IMR-90 (cell line): ENCODE measurements at regions not wholly inside any gene's neighbourhood (a gene's known extent, or its start where the extent isn't known, plus 50 kb on each side); places are given as distances from the start of the nearest gene placed in this dataset.

Experiments
- ATAC-seq: fragments of 200-7000 bp; cut with Tn5 transposase; 2 replicates; pipeline ENCODE4 v1.9.1; 2020; ENCODE audit warnings: low read depth, mild to moderate bottlenecking, moderate library complexity
- BruUV-seq: library from RNA; stranded (reverse); fragments of 400-500 nt; replicated peaks from 2 replicates; lab custom pipeline; 2021; lab: Mats Ljungman, UMichigan
- CTCF ChIA-PET: fragments of 300-600 bp; formaldehyde crosslinking; extraction: SDS; loops from one replicate; lab custom pipeline; 2021; ENCODE audit warnings: antibody characterized with exemption; lab: Yijun Ruan, JAX
- POLR2A ChIA-PET: fragments of 300-600 bp; sonication (Branson Sonifier 250); formaldehyde crosslinking; loops from one replicate; lab custom pipeline; 2022; ENCODE audit warnings: antibody characterized with exemption; ENCODE audit not compliant: unreplicated experiment; lab: Charles Lee
- DNase-seq: peaks from one replicate; pipeline ENCODE4 v3.0.0; 2013
- H2AFZ ChIP-seq: replicated peaks from 2 replicates; pipeline ENCODE3; 2013; ENCODE audit warnings: low read length, mild to moderate bottlenecking; ENCODE audit not compliant: poor library complexity
- H2AK5ac ChIP-seq: 2 replicates; pipeline ENCODE4 v1.6.1; 2013; ENCODE audit warnings: low read depth, low read length, inconsistent platforms
- H2AK9ac ChIP-seq: replicated peaks from 2 replicates; pipeline ENCODE3; 2013; ENCODE audit warnings: mild to moderate bottlenecking, low read depth, low read length, moderate library complexity; ENCODE audit not compliant: poor library complexity
- H2BK120ac ChIP-seq: 2 replicates; pipeline ENCODE4 v1.6.1; 2013; ENCODE audit warnings: low read depth, low read length, inconsistent platforms
- H2BK15ac ChIP-seq: 3 replicates; pipeline ENCODE4 v1.6.1; 2013; ENCODE audit warnings: low read depth, low read length, inconsistent platforms
- H2BK20ac ChIP-seq: 2 replicates; pipeline ENCODE4 v1.6.1; 2013; ENCODE audit warnings: low read depth, mild to moderate bottlenecking, inconsistent platforms, low read length, moderate library complexity
- H2BK5ac ChIP-seq: 2 replicates; pipeline ENCODE4 v1.6.1; 2013; ENCODE audit warnings: mild to moderate bottlenecking, low read depth, low read length, inconsistent platforms; ENCODE audit not compliant: poor library complexity, severe bottlenecking
- H3K14ac ChIP-seq: replicated peaks from 2 replicates; pipeline ENCODE4 v1.6.1; 2013; ENCODE audit warnings: low read depth, low read length, inconsistent platforms
- H3K18ac ChIP-seq: 2 replicates; pipeline ENCODE4 v1.6.1; 2013; ENCODE audit warnings: low read depth, low read length, control low read depth
- H3K23ac ChIP-seq: 2 replicates; pipeline ENCODE4 v1.6.1; 2013; ENCODE audit warnings: low read depth, low read length, inconsistent platforms
- H3K27ac ChIP-seq: 2 replicates; pipeline ENCODE4 v1.5.1; 2013; ENCODE audit warnings: mild to moderate bottlenecking, control low read depth, low read length; ENCODE audit not compliant: insufficient read depth
- H3K27me3 ChIP-seq: 2 replicates; pipeline ENCODE4 v1.6.1; 2013; ENCODE audit warnings: low read length; ENCODE audit not compliant: control insufficient read depth, insufficient read depth
- H3K36me3 ChIP-seq: 2 replicates; pipeline ENCODE4 v1.6.1; 2013; ENCODE audit warnings: low read length, mixed read lengths; ENCODE audit not compliant: control insufficient read depth, insufficient read depth
- H3K4ac ChIP-seq: 2 replicates; pipeline ENCODE4 v1.6.1; 2013; ENCODE audit warnings: low read depth, low read length, inconsistent platforms
- H3K4me1 ChIP-seq: 2 replicates; pipeline ENCODE4 v1.6.1; 2013; ENCODE audit warnings: low read length, mixed read lengths; ENCODE audit not compliant: control insufficient read depth, insufficient read depth
- H3K4me2 ChIP-seq: 2 replicates; pipeline ENCODE4 v1.6.1; 2013; ENCODE audit warnings: low read depth, mild to moderate bottlenecking, control low read depth, low read length, moderate library complexity
- H3K4me3 ChIP-seq: 2 replicates; pipeline ENCODE4 v1.5.1; 2013; ENCODE audit warnings: low read depth, mild to moderate bottlenecking, control low read depth, low read length, moderate library complexity; ENCODE audit not compliant: insufficient read depth
- H3K56ac ChIP-seq: 2 replicates; pipeline ENCODE4 v1.6.1; 2013; ENCODE audit warnings: low read length, inconsistent platforms; ENCODE audit not compliant: insufficient read depth; ENCODE audit errors: extremely low read depth
- H3K79me1 ChIP-seq, 2 experiments: 2 replicates each; pipeline ENCODE4 v1.6.1; 2013; ENCODE audit warnings: low read length in 2 of 2, inconsistent platforms in 1 of 2, low read depth in 1 of 2
- H3K9ac ChIP-seq: 2 replicates; pipeline ENCODE4 v1.6.1; 2013; ENCODE audit warnings: low read depth, low read length, control low read depth
- H3K9me1 ChIP-seq: 2 replicates; pipeline ENCODE4 v1.6.1; 2013; ENCODE audit warnings: low read length, inconsistent platforms; ENCODE audit not compliant: insufficient read depth
- H3K9me3 ChIP-seq: 2 replicates; pipeline ENCODE4 v1.6.1; 2013; ENCODE audit warnings: low read length; ENCODE audit not compliant: control insufficient read depth, insufficient read depth
- H4K20me1 ChIP-seq: 2 replicates; pipeline ENCODE4 v1.6.1; 2013; ENCODE audit warnings: low read length, inconsistent platforms; ENCODE audit not compliant: insufficient read depth
- H4K5ac ChIP-seq: 2 replicates; pipeline ENCODE4 v1.6.1; 2013; ENCODE audit warnings: mild to moderate bottlenecking, low read depth, low read length, control low read depth
- H4K8ac ChIP-seq, 2 experiments: 2 replicates each; pipeline ENCODE4 v1.6.1; 2013; ENCODE audit warnings: low read depth in 2 of 2, low read length in 2 of 2, control low read depth in 1 of 2, inconsistent platforms in 1 of 2
- H4K91ac ChIP-seq: 2 replicates; pipeline ENCODE4 v1.6.1; 2013; ENCODE audit warnings: low read depth, low read length, inconsistent platforms; ENCODE audit not compliant: insufficient read depth
- BHLHE40 ChIP-seq: fragments of 150-350 bp; IDR thresholded peaks from 2 replicates; pipeline ENCODE4 v1.6.1; 2016; ENCODE audit warnings: mild to moderate bottlenecking, low read depth, low read length
- CEBPB ChIP-seq: IDR thresholded peaks from 2 replicates; pipeline ENCODE4 v1.6.1; 2012; ENCODE audit warnings: low read depth, low read length, improper control_type of control experiment
- CHD1 ChIP-seq: IDR thresholded peaks from 2 replicates; pipeline ENCODE4 v1.6.1; 2012; ENCODE audit warnings: low read depth, low read length, improper control_type of control experiment
- CTCF ChIP-seq: conservative IDR thresholded peaks from 2 replicates; pipeline ENCODE4 v1.5.1; 2012; ENCODE audit warnings: mild to moderate bottlenecking, low read depth, low read length, improper control_type of control experiment
- ELK1 ChIP-seq: fragments of 150-350 bp; IDR thresholded peaks from 2 replicates; pipeline ENCODE4 v1.6.1; 2016; ENCODE audit warnings: low read depth, mild to moderate bottlenecking, low read length, moderate library complexity, borderline replicate concordance
- FOS ChIP-seq: fragments of 150-350 bp; IDR thresholded peaks from 2 replicates; pipeline ENCODE4 v1.6.1; 2016; ENCODE audit warnings: low read depth, low read length
- MAFK ChIP-seq: IDR thresholded peaks from 2 replicates; pipeline ENCODE4 v1.6.1; 2012; ENCODE audit warnings: low read depth, low read length, improper control_type of control experiment
- MAZ ChIP-seq: IDR thresholded peaks from 2 replicates; pipeline ENCODE4 v1.6.1; 2012; ENCODE audit warnings: low read depth, mild to moderate bottlenecking, low read length, improper control_type of control experiment, moderate library complexity, borderline replicate concordance
- MXI1 ChIP-seq: IDR thresholded peaks from 2 replicates; pipeline ENCODE4 v1.6.1; 2012; ENCODE audit warnings: low read depth, mild to moderate bottlenecking, low read length, moderate library complexity, borderline replicate concordance
- NFE2L2 ChIP-seq: fragments of 150-350 bp; IDR thresholded peaks from 2 replicates; pipeline ENCODE4 v1.6.1; 2016; ENCODE audit warnings: low read depth, mild to moderate bottlenecking, low read length
- POLR2A ChIP-seq: IDR thresholded peaks from 2 replicates; pipeline ENCODE4 v1.6.1; 2012; ENCODE audit warnings: mild to moderate bottlenecking, low read depth, low read length
- RAD21 ChIP-seq: IDR thresholded peaks from 2 replicates; pipeline ENCODE4 v1.6.1; 2012; ENCODE audit warnings: low read length, improper control_type of control experiment
- RCOR1 ChIP-seq: IDR thresholded peaks from 2 replicates; pipeline ENCODE4 v1.6.1; 2012; ENCODE audit warnings: mild to moderate bottlenecking, low read length, improper control_type of control experiment; ENCODE audit not compliant: insufficient replicate concordance
- RFX5 ChIP-seq: IDR thresholded peaks from 2 replicates; pipeline ENCODE4 v1.8.0; 2012; ENCODE audit warnings: low read depth, mild to moderate bottlenecking, low read length, moderate library complexity
- SMC3 ChIP-seq: fragments of 150-350 bp; IDR thresholded peaks from 2 replicates; pipeline ENCODE4 v1.6.1; 2016; ENCODE audit warnings: low read depth, mild to moderate bottlenecking, antibody characterized with exemption, low read length, moderate library complexity
- USF2 ChIP-seq: fragments of 150-350 bp; IDR thresholded peaks from 2 replicates; pipeline ENCODE4 v1.6.1; 2017; ENCODE audit warnings: mild to moderate bottlenecking, antibody characterized with exemption, low read length, low read depth
- WGBS, 2 experiments: methylation state at CpG; one replicate each; pipeline versions ENCODE4 v1.1.5 to v1.1.7; 2013; ENCODE audit warnings: missing lambda C conversion rate in 2 of 2; ENCODE audit not compliant: insufficient read length in 1 of 2; ENCODE audit errors: extremely low coverage in 2 of 2; 5-methylcytosine and 5-hydroxymethylcytosine counted together
- dilution Hi-C: fragments of 300-500 bp; cut with HindIII; formaldehyde crosslinking; loops from one replicate; pipeline ENCODE4 v1.14.3; 2018; ENCODE audit warnings: low sequenced_read_pairs; ENCODE audit not compliant: unreplicated experiment
- in situ Hi-C: fragments of 300-500 bp; cut with MboI; formaldehyde crosslinking; loops from 3 replicates; pipeline ENCODE4 v1.14.3; 2019; ENCODE audit warnings: low sequenced_read_pairs, inconsistent platforms, mixed read lengths
- intact Hi-C: fragments of 100-400 bp; cut with micrococcal nuclease; formaldehyde crosslinking; loops from 2 replicates; pipeline ENCODE4 v1.10.0; 2022

- ATAC-seq: no peak
- Histone ChIP-seq H3K27ac (no peak overlapping the region), H2BK5ac (no peak overlapping the region), H2AK5ac (no peak overlapping the region), H2BK15ac (no peak overlapping the region), H3K9me1 (no peaks in the 10 kb centered on the region), H3K27me3 (no peaks in the 10 kb centered on the region), H3K36me3 (no peaks in the 10 kb centered on the region), H4K91ac (no peak overlapping the region), H3K9me3 (no peaks in the 10 kb centered on the region), H3K79me1 (no peaks in the 10 kb centered on the region), H3K18ac (no peak overlapping the region), H2AK9ac (no peak overlapping the region), H3K4me1 (no peaks in the 10 kb centered on the region), H3K4me3 (no peak overlapping the region), H2BK120ac (no peak overlapping the region), H2BK20ac (no peak overlapping the region), H3K14ac (no peak overlapping the region), H3K9ac (no peak overlapping the region), H3K4ac (no peak overlapping the region), H3K56ac (no peak overlapping the region), H2AFZ (no peak overlapping the region), H4K8ac (no peak overlapping the region), H4K20me1 (no peaks in the 10 kb centered on the region), H4K5ac (no peak overlapping the region), H3K23ac (no peak overlapping the region), H3K4me2 (no peak overlapping the region)
- intact Hi-C loops (no loop called here), dilution Hi-C loops (no loop called here), in situ Hi-C loops (no loop called here)
- ChIA-PET CTCF (interaction anchor here (0.7 kb wide), 1 partner anchor 248 kb away, joined by 3 read pairs; no protein-coding TSS in a partner anchor), POLR2A (no interaction called here)
- BruUV-seq: no TSS peak
- no peak for DNase-seq
- WGBS, 2 experiments: no CpG with 5 or more reads among the region's 1 CpG
- TF ChIP-seq CHD1: no peak
- TF ChIP-seq RAD21: no peak
- no peak for TF ChIP-seq ELK1
- no peak for TF ChIP-seq MXI1
- TF ChIP-seq SMC3: no peak
- no peak for TF ChIP-seq POLR2A
- TF ChIP-seq BHLHE40: no peak
- no peak for TF ChIP-seq RCOR1
- TF ChIP-seq CEBPB: no peak
- no peak for TF ChIP-seq RFX5
- TF ChIP-seq MAZ: no peak
- no peak for TF ChIP-seq CTCF
- no peak for TF ChIP-seq NFE2L2
- TF ChIP-seq USF2: no peak
- no peak for TF ChIP-seq MAFK
- no peak for TF ChIP-seq FOS
Measured at GRCh38 chr20:40571639-40572038, 117.4 kb downstream of the MAFB start.
